GM10248 (cell line): ENCODE measurements at regions not wholly inside any gene's neighbourhood (a gene's known extent, or its start where the extent isn't known, plus 50 kb on each side); places are given as distances from the start of the nearest gene placed in this dataset.
A peak's percentile ranks its signal among the peaks of the same experiment; 100 is the strongest.
"Not testable (repeated sequence)": the region's sequence is repeated elsewhere in the genome, so short reads cannot be mapped to it uniquely, and the experiment has no call there.

Source experiments
- CTCF ChIA-PET: fragments of 300-600 bp; sonication (Branson Sonifier 250); formaldehyde crosslinking; extraction: SDS; loops from one replicate; lab custom pipeline; 2021; ENCODE audit warnings: antibody characterized with exemption; lab: Yijun Ruan, JAX
- POLR2A ChIA-PET: fragments of 350-650 bp; sonication (Branson Sonifier 250); formaldehyde crosslinking; extraction: SDS; loops from one replicate; lab custom pipeline; 2020; ENCODE audit warnings: antibody characterized with exemption; lab: Yijun Ruan, JAX
- DNase-seq: peaks from one replicate; pipeline ENCODE4 v3.0.0; 2012; ENCODE audit errors: extremely low spot score
- CTCF ChIP-seq: IDR thresholded peaks from 2 replicates; pipeline ENCODE4 v1.5.1; 2012; ENCODE audit warnings: mild to moderate bottlenecking, low read depth; ENCODE audit errors: extremely low read depth, missing control alignments, control extremely low read depth

- CTCF ChIA-PET, result interaction anchor here (1.8 kb wide), 1 partner anchor 7 kb away, joined by 3 read pairs; no protein-coding TSS in a partner anchor
- no peak for TF ChIP-seq CTCF
- DNase-seq, result no peak
- POLR2A ChIA-PET, result no interaction called here
Observed at GRCh38 chr9:87359958-87360601, 137.6 kb upstream of the DAPK1 start.

GRCh38 chr9:87370049-87370685 lies 127.5 kb upstream of the DAPK1 start:
- ChIA-PET POLR2A (no interaction called here), CTCF (no interaction called here)
- no peak for DNase-seq
- TF ChIP-seq CTCF, result no peak

- POLR2A ChIA-PET, result no interaction called here
- no peak for TF ChIP-seq CTCF
- DNase-seq, result no peak
- CTCF ChIA-PET, result interaction anchor here (0.9 to 1.4 kb wide), 3 partner anchors 15 to 120 kb away, joined by 3 to 5 read pairs (median 3); no protein-coding TSS in a partner anchor
Observed at GRCh38 chr9:87371795-87372355, 125.8 kb upstream of the DAPK1 start.

GRCh38 chr9:87372356-87372851 lies 125.3 kb upstream of the DAPK1 start:
- DNase-seq, result no peak
- ChIA-PET POLR2A (no interaction called here), CTCF (interaction anchor here (0.9 to 1.2 kb wide), 2 partner anchors 14 to 120 kb away, joined by 3 read pairs; no protein-coding TSS in a partner anchor)
- no peak for TF ChIP-seq CTCF

GRCh38 chr9:87374023-87374919 lies 123.4 kb upstream of the DAPK1 start:
- POLR2A ChIA-PET, result not testable (repeated sequence)
- CTCF ChIA-PET, result interaction anchor here (0.8 to 1.8 kb wide), 6 partner anchors 31 to 288 kb away, joined by 3 to 5 read pairs (median 4); no protein-coding TSS in a partner anchor
- DNase-seq, result peak; percentile 38

GRCh38 chr9:87375397-87376073 lies 122.1 kb upstream of the DAPK1 start:
- CTCF ChIA-PET, result interaction anchor here (1.3 to 1.8 kb wide), 4 partner anchors 11 to 78 kb away, joined by 3 to 4 read pairs (median 4); no protein-coding TSS in a partner anchor
- POLR2A ChIA-PET, result no interaction called here
- no peak for DNase-seq
- TF ChIP-seq CTCF, result no peak
